Adipose tissue (tissue), 3 donors: ENCODE measurements at regions not wholly inside any gene's neighbourhood (a gene's known extent, or its start where the extent isn't known, plus 50 kb on each side); places are given as distances from the start of the nearest gene placed in this dataset.
"Not testable (repeated sequence)": the region's sequence is repeated elsewhere in the genome, so short reads cannot be mapped to it uniquely, and the experiment has no call there.

Experiments used
- H3K27ac ChIP-seq: one replicate; pipeline ENCODE4 v1.5.1; 2013; ENCODE audit warnings: low read depth, low read length
- WGBS, 3 donors: extraction: QIAGEN DNeasy Blood & Tissue Kit; methylation state at CpG; one replicate each; pipeline ENCODE4 v1.1.7; 2013; 5-methylcytosine and 5-hydroxymethylcytosine counted together
- donor health status: healthy with polysubstance abuse.
- donor health status: Bipolar disorder and iron deficiency.
- donor health status: healthy.

- H3K27ac ChIP-seq = no peak overlapping the region
- 64 to 70% (median 69%) methylated on average over 5 of the region's 5 CpGs for WGBS, 3 donors
Measured at GRCh38 chr4:34281826-34282225, 1962.5 kb downstream of the ARAP2 start.

DNA sequence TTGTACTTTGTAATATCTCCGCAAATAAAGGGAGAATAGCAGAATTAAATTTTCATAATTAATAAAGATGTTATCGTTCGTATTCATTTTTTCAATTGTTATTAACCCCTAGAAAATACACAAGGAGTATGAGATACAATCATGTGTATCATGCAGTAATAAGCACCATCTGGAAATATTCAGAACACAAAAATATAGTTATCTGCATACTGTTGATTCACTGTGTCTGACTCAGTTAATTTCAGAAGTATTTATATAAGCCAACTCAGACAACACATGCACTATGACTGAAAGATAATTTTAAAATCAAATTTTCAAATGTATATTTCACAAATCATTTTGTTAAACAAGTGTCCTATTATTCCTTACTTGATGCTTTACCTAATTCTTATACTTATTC, 1954.8 kb downstream of the ARAP2 start:
- no peak overlapping the region for H3K27ac ChIP-seq
- WGBS, 3 donors = 90 to 92% (median 91%) methylated on average over 3 of the region's 3 CpGs

DNA sequence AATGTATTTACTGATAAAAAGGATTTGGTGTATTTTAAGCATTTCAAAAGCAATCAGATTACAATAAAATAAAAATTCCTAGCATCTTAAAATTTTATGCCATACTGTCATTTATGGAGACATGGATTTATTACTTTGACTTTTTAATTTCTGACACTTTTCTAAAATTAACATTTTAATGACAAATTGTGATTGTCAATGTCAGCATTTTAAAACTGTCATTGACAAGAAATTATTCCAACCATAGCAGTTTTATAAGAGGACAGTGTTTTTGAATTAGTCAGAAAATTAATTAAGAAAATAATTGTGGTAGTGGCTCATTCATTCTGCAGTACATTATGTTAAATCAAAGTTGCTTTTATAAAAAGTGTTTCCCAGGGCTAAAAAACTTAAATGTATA, 1954.4 kb downstream of the ARAP2 start:
- H3K27ac ChIP-seq = no peak overlapping the region

DNA sequence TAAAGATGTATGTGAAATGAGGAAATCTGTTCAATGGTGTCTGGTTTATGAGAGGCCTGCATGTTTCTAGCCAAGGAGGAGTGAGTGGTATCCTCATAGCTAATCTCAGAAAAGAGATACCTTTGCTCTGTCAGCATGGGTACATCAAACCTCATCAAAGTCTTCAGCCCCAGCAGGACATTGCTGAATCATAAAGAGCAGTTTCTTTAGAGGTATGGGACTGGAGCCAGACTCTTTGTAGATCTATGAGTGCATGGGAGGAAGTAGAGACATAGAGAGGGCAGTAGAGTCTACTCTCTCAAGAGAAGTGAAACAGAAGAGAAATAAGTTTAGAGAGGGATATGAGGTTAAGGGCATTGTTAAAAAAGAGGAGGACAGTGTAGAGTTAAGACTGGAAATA, 1950.9 kb downstream of the ARAP2 start:
- H3K27ac ChIP-seq = no peak overlapping the region

DNA sequence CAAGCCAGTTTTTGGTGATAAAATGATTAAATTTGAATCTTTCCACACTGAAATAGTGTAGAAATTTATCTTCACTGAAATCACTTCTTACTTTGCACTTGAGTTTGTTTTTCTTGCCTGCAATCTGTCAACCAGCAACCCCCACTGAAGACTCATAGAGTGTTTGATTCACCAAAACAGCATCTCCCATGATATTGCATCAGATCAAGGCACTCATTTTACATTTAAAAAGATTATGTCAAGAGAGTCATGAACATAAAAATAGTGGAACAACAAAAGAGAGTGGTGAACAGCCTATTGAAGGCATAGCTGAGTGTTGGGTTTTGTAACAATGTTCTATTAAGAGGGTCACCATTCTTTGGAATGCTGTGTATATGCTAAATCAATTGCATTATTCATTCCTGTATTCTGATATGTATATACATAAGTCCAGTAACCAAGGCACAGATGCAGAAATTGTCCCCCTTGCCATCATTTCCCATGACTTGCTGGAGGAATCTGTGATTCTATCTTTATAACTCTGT, 1934.9 kb downstream of the ARAP2 start:
- H3K27ac ChIP-seq = no peak overlapping the region

GRCh38 chr4:34318773-34319172, 1925.5 kb downstream of the ARAP2 start:
- no peak overlapping the region for H3K27ac ChIP-seq

DNA sequence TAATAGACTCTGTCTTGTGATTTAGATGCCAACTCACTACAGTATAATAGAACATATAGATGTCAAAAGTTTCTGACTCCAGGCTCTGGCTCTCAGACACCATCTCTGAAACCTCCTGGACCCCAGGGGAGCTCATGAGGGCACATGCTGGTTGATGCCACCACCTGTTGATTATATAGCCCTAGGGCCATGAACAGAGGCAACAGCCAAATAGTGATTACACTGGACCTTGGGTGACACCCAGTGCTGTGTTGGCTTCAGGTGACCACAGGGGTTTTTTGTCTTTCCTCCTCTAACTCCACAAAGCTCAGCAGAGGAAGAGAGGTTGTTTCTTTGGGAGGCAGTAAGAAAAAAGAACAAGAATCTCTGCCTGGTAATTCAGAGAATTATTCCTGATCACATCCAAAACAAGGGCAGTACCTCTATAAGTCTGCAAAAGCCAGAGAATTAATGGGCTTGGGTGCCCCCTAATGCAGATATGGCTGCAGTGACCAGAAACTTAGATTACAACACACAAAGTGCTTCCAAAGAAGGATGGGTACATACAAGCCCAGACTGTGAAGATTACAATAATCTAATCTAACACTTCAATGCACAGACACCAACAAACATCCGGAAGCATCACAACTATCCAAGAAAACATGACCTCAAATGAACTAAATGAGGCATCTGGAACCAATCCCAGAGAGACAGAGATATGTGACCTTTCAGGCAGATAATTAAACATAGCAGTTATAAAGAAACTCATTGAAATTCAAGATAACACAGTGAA, 1920.6 kb downstream of the ARAP2 start:
- H3K27ac ChIP-seq = no peak overlapping the region
- 54 to 66% (median 63%) methylated on average over 1 of the region's 1 CpG for WGBS, 3 donors

DNA sequence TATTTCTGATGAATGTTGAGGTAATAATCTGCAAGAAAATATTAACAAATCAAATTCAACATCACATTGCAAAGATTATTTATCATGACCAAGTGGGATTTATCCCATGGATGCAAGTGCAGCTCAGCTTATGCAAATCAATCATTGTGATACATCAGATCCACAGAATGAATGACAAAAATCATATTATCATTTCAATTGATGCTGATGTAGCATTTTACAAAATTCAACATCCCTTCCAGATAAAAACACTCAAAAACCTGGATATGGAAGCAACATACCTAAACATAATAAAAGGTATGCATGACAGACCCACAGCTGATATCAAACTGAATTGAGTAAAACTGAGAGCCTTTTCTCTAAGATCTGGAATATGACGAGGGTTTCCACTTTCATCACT, 1915.4 kb downstream of the ARAP2 start:
- H3K27ac ChIP-seq = no peak overlapping the region
- 72 to 93% (median 85%) methylated on average over 1 of the region's 1 CpG for WGBS, 3 donors

GRCh38 chr4:34335156-34335555, 1909.2 kb downstream of the ARAP2 start:
- WGBS, 3 donors = 89 to 96% (median 92%) methylated on average over 13 of the region's 13 CpGs
- H3K27ac ChIP-seq = not testable (repeated sequence)

DNA sequence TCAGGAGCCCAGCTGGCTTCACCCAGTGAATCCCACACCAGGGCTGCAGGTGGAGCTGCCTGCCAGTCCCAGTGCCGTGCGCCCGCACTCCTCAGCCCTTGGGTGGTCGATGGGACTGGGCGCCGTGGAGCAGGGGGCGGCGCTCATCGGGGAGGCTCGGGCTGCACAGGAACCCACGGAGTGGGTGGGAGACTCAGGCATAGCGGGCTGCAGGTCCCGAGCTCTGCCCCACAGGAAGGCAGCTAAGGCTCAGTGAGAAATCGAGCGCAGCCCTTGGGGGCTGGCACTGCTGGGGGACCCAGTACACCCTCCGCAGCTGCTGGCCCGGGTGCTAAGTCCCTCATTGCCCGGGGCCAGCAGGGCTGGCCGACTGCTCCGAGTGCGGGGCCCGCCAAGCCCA, 1908.8 kb downstream of the ARAP2 start:
- WGBS, 3 donors = 94 to 97% (median 95%) methylated on average over 13 to 18 of the region's 22 CpGs
- not testable (repeated sequence) for H3K27ac ChIP-seq

DNA sequence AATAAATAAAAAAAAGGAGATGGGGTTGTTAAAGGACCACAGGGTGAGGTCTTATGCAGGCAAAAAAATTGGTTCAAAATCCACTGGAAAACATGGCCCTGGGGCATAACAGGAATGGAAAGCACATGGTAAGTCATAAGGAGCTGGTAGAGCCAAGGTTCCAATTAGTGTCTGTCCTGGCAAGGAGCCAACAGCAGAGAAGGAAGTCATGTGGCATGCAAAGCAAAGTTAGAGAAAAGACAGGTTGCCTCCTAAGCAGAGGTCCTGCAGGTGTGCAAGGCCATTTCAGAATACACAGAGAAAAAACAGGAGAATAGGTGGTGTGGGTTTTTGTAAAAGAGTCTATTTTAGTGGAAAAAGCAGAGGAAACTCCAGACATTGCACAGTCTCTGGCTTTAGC, 1881.7 kb downstream of the ARAP2 start:
- H3K27ac ChIP-seq = no peak overlapping the region

DNA sequence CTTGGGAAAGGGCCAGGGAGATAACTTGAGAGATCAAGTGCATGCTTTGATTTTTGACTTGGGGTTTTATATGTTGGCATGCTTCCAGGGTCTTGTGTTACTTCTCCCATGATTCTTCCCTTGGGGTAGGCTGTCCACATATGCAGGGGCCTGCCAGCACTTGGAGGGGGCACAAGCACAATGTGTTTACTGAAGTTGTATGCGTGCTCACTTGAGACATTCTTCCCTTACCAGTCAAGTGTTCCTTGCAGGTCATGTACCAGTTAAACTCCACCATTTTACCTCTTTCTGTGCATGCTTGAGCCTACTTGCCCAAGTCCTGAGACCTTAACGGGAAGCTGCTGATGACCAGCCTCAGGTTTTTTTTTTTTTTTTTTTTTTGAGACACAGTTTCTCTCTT, 1880.5 kb downstream of the ARAP2 start:
- no peak overlapping the region for H3K27ac ChIP-seq
- WGBS, 3 donors = 74 to 88% (median 83%) methylated on average over 2 of the region's 2 CpGs

DNA sequence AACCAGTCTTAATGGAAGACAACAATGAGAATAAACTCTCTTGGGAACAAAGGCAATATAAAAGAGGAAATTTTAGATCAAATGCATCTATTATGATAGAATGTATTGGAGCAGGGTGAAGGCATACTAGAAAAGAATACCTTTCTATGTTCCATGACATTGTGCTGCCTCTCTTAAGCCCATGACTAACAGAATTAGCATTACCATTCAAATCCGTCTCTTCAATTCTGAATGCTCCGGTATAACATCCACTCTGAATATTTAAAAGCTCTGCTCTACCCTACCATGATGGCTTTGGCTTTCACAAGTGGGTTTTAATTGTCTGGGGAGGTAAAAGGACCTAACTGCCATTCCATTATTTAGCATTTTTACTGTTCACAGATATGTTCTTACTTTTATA, 1878.4 kb downstream of the ARAP2 start:
- WGBS, 3 donors = 86 to 92% (median 88%) methylated on average over 2 of the region's 2 CpGs
- H3K27ac ChIP-seq = no peak overlapping the region

DNA sequence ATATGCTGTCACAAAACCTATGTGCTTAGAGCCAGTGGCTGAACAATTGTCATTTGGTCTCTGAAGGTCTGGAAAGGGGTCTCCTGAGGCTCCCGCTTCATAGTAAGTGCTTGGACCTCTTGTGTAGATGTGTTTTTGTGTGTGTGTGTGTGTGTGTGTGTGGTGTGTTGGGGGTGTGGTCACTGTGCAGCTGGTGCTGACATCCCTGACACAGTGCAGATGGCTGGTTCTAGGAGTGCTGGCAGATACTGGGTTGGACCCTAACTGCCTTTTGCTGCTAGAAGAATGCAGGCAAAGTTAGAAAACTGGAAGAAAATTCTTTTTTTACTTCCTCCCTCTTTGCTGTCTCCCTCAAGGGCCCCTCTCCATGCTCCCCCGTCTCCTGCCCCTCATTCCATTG, 1872.6 kb downstream of the ARAP2 start:
- WGBS, 3 donors = 49 to 76% (median 66%) methylated on average over 2 of the region's 2 CpGs
- no peak overlapping the region for H3K27ac ChIP-seq

DNA sequence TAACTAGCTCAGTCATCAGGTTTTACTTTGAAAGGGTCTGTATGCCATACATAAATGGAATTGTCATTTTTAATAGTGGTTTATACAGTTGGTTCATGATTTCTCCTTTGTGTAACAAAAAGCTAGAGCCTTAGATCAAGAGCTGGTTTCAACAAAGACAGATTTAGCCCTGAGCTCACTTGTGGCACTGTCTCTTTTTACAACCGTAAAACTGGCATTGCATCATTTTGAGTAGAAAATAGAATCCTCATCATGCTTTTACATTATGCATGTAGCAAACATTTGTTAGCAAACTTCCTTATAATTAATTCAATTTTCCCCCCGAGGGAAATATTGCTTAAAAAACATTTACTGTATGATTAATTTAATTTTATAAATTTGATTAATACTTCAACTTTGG, 1871.5 kb downstream of the ARAP2 start:
- WGBS, 3 donors = 71 to 91% (median 77%) methylated on average over 2 of the region's 2 CpGs
- H3K27ac ChIP-seq = no peak overlapping the region

- H3K27ac ChIP-seq = no peak overlapping the region
- WGBS, 3 donors = 72 to 90% (median 85%) methylated on average over 3 of the region's 3 CpGs
Measured at GRCh38 chr4:34373456-34373855, 1870.9 kb downstream of the ARAP2 start.

DNA sequence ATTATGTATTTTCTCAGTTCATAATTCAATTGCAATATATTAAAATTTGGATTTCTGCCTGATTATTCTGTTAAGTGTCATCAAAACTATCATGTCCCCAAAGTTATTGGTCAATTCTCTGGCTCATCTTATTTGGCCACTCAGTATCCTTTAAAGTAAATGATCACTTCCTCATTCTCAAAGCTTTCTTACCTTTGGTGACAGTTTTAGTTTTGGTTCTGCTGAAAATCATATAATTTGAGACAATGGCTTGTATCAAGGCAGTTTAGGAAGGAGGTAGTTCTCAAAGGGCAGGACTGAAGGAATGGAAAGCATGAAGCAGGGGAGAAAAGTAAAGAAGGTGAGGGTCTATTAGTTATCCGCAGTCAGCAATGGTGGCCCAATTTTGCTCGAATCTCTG, 1832.1 kb downstream of the ARAP2 start:
- no peak overlapping the region for H3K27ac ChIP-seq
- 68 to 89% (median 81%) methylated on average over 2 of the region's 2 CpGs for WGBS, 3 donors

DNA sequence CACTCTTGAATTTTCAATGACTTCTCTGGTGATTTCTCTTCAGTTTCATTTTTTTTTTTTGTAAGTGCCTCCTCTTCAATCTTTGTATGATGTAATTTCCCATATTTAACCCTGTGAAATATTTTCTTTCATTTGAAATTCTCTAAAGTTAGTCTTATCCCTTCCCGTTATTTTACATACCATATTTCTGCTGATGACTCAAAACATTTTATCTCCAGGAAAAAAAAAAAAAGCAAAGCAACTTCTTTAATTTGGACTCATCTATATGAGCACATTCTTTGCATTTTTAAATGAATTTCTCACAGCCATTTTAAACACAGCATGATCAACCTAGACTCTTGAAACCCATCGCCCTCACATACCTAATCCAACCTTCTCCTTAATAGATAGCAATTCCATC, 1831.4 kb downstream of the ARAP2 start:
- H3K27ac ChIP-seq = no peak overlapping the region
- WGBS, 3 donors = 69 to 87% (median 86%) methylated on average over 2 of the region's 2 CpGs

- WGBS, 3 donors = 62 to 70% (median 65%) methylated on average over 3 of the region's 3 CpGs
- no peak overlapping the region for H3K27ac ChIP-seq
Measured at GRCh38 chr4:34417160-34417559, 1827.2 kb downstream of the ARAP2 start.

- 79 to 91% (median 89%) methylated on average over 2 of the region's 2 CpGs for WGBS, 3 donors
Measured at GRCh38 chr4:34419871-34420270, 1824.4 kb downstream of the ARAP2 start.

More at GRCh38 chr4:34419871-34420270, 1824.4 kb downstream of the ARAP2 start:
- H3K27ac ChIP-seq = no peak overlapping the region
